ENCODE measurements at regions not wholly inside any gene's neighbourhood (a gene's known extent, or its start where the extent isn't known, plus 50 kb on each side); places are given as distances from the start of the nearest gene placed in this dataset.
"Not testable (repeated sequence)": the region's sequence is repeated elsewhere in the genome, so short reads cannot be mapped to it uniquely, and the experiment has no call there.

DNA sequence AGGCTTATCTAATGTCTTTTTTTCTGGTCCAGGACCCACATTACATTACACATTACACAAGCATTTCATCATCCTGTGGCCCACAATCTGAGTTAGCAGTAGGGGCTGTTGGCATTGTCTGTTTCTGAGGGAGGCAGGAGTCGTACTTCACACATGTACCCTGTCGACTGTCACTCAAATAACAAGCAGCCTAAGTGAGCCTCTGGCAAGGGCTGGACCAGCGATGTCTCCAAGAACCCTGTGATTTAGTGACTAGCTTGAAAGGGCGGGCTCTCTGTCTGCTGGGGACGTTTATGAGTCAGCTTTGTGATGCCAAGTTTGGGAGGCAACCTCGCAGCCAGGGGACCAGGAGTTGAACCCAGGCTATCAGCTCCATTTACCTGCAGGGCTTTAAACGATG, 251.4 kb downstream of the HS3ST3B1 start:
- DNase-seq: no peak

DNA sequence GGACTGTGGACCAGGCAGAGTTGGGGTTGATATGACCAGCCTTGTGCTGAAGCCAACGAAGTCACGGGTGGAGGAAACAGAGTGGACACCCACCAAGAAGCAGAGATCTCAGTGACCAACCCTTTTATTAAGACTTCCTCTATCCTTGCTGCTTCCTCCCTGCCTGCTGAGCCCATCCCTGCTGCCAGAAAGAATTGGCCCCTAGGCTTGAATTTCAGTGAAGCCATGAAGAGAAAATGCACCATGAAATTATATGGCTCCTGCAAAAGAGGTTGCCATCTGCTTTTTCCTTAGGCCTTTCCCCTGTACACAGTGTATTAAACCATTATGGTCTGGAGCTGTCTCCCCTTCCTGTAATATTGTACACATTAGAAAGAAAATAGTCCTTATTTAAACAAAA, 246.7 kb downstream of the HS3ST3B1 start:
- no peak for DNase-seq

DNA sequence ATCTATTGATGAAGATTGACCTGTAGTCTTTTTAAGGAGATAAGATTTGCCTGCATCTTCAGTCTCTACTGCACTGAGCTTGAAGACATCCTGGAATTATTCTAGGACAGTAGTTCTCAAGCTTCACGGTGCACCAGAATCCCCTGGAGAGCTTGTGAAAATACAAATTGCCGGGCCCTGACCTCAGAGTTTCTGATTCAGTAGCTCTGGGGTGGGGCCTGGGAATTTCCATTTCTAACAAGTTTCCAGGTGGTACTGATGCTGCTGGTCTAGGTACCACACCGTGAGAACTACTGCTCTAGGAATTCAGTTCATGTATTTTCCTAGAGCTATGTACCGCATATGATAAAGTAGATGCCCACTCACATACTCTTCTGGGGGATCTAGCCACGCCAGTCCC, 246.1 kb downstream of the HS3ST3B1 start:
- DNase-seq: no peak

DNA sequence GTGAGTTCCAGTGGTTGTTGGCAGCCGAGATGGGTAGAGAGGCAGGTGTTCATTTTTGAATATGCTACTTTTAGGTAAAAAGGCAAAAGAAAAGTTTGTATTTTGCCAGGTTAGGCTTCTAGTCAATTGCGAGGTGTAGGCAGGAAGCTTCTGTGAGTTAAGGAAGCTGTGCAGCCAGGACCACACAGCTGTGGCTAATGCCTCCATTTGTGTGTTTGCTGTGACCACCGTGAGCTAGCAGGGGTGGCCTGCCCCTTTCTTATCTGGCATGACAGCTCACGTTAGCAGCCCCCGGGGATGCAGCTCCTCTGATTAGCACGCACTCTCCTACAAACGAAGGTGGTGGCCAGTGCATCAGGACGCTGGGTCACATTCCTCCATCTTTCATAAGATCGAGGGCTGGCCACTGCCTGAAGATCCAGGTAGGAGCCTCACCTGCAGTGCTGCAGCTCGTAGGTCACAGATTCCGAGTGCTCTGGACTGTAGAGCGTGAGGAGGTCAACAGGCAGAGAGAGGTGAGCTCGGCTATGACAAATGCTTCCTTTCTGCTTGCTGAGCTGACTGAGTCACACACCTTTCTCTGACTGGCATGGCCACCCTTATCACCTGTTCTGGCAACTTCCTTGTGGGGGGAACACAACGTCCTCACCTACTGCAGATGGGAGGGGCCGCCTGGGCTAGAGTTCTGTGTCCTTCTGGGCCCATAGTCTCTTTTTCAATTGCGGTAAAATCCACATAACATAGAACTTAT, 244.4 kb downstream of the HS3ST3B1 start:
- DNase-seq: no peak

DNA sequence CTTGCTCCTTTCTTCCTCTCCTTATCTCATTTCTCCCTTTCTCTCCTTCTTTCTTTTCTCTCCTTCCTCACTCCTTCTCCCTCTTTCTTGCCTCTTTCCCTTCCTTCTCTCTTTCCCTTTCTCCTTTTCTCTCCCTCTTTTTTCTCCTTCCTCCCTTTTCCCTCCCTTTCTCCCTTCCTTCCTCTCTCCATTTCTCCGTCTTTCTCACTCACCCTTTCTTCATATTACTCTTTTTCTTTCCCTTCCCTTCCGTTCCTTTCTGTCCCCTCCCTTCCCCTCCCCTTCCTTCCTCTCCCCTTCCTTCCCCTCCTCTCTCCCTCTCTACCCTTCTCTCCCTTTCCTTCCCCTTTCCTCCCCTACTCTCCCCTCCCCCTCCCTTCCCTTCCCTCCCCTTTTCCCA, 240.8 kb downstream of the HS3ST3B1 start:
- DNase-seq: no peak

GRCh38 chr17:14539801-14540200, 238.9 kb downstream of the HS3ST3B1 start:
- no peak for DNase-seq

DNA sequence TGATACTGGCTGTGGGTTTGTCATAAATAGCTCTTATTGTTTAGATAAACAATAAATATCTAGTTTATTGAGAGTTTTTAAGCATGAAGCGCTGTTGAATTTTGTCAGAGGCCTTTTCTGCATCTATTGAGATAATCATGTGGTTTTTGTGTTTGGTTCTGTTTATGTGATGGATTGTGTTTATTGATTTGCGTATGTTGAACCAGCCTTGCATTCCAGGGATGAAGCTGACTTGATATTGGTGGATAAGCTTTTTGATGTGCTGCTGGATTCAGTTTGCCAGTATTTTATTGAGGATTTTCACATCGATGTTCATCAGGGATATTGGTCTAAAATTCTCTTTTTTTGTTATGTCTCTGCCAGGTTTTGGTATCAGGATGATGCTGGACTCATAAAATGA, 231.4 kb downstream of the HS3ST3B1 start:
- not testable (repeated sequence) for DNase-seq

GRCh38 chr17:14525551-14526455, 224.9 kb downstream of the HS3ST3B1 start:
- DNase-seq: no peak

- DNase-seq: no peak
Measured at GRCh38 chr17:14522795-14523387, 222.0 kb downstream of the HS3ST3B1 start.

DNA sequence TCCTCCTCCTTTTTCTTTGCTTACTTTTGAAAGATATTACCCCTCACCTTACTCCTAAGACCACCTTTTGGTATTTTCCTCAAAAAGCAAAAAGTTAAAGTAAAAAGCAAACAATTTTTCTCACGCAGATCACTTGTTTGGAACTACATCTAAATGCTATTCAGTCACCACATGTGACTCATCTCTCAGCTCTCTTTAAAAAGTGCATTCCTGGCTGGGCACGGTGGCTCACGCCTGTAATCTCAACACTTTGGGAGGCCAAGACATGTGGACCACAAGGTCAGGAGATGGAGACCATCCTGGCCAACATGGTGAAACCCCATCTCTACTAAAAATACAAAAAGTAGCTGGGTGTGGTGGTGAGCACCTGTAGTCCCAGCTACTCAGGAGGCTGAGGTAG, 218.0 kb downstream of the HS3ST3B1 start:
- not testable (repeated sequence) for DNase-seq

GRCh38 chr17:14514973-14515372, 214.1 kb downstream of the HS3ST3B1 start:
- DNase-seq: no peak

DNA sequence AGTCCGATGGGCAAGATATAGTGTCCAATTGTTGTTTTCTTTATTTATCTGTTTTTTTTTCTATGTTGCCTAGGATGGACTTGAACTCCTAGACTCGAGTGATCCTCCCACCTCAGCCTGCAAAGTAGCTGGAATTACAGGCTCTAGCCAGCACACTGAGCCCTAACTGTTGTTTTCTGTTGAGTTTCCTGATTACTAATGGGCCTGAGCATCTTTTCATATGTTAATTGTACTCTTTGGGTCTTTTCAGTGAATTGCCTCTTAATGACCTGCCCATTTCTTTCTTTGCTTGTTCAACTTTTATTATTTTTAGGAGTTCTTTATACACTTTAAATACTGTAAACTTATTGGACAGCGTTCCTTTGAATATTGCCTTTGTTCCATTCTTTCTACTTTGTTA, 213.0 kb downstream of the HS3ST3B1 start:
- no peak for DNase-seq

GRCh38 chr17:14510136-14510535, 209.3 kb downstream of the HS3ST3B1 start:
- no peak for DNase-seq

- DNase-seq: no peak
Measured at GRCh38 chr17:14508156-14508555, 207.3 kb downstream of the HS3ST3B1 start.

- no peak for DNase-seq
Measured at GRCh38 chr17:14506364-14506763, 205.5 kb downstream of the HS3ST3B1 start.

DNA sequence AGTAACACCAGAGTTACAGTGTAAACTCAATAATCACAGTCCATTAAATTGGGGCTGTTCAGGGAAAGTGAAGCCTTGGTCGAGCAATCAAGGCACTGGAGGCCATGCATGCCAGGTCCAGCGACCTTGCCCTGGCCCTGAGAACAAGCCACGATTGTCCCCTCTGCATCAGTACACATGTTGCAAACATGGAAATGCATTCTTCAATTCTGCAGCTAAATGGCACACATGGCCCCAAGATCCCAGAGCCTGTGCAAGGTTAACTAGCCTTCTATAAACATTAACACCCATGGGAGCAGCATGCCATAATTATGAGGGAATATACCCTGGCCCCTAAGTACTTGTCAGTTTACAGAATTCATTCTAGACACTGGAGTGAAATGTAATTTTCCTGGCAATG, 204.7 kb downstream of the HS3ST3B1 start:
- no peak for DNase-seq

DNA sequence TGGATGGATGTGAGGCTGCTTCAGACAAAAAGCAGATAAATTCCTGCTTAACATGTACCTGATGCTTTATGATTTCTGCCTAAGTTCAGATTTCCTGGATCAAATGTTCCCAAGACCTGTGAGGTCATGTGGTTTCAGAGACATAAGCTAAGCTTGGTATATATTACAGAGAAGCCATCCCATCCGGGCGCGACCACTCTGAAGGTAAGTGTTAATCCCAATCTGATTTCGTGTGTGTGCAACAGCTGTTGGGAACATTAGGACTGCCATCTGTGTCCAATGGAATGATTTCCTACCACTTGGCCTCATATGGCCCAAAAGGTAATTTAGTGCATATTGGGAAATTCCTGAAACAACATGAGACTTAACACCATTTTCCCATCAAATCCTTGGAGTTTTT, 199.1 kb downstream of the HS3ST3B1 start:
- DNase-seq: no peak

DNA sequence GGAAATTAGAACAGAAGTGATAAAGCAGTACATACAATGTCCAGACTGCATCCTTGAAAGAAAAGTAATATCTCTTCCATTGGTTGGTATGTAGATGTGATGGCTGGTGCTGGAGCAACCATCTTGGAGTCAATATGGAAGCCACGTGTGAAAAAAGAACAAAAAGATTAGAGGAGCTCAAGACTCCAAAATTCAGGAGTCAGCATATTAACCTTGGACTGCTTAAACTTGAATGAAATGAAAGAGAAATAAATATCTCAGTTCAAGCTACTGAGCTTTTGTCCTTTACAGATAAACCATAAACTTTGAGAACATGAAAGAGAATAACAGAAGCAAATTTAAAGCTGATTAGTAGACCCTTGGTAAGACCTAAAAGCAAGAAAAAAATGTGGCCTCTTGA, 197.9 kb downstream of the HS3ST3B1 start:
- no peak for DNase-seq

- DNase-seq: no peak
Measured at GRCh38 chr17:14494161-14494560, 193.3 kb downstream of the HS3ST3B1 start.

GRCh38 chr17:14489986-14490385, 189.1 kb downstream of the HS3ST3B1 start:
- no peak for DNase-seq

DNA sequence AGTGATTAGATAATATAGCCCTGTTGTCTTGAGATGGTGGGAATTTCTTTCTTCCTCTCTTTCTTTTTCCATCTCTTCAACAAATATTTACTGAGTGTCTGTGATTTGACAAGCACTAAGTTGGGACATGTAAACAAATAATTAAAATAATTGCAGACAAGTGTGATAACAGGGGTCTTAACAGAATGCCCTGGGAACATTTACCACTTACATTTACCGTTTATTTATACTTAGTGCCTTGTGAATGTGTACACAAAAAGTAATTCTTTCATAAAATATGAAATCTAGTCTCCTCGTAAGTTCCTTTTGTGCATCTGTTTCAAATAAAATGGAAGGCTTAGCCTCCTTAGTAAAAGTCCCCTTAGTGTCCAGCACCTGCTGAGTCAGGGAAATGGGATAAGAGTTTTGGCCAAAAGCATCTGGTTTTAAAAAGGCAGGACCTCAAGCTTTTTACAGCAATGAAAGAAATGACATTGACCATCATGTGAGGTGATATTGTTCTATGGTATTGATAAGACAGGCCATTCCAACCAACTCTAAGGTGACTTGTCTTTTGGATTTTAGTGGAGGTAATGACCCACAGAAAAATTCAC, 188.2 kb downstream of the HS3ST3B1 start:
- DNase-seq: no peak

GRCh38 chr17:14487068-14487467, 186.2 kb downstream of the HS3ST3B1 start:
- DNase-seq: no peak
